Fibroblast of skin of right quadriceps (primary cell): ENCODE measurements at regions not wholly inside any gene's neighbourhood (a gene's known extent, or its start where the extent isn't known, plus 50 kb on each side); places are given as distances from the start of the nearest gene placed in this dataset.
"Not testable (repeated sequence)": the region's sequence is repeated elsewhere in the genome, so short reads cannot be mapped to it uniquely, and the experiment has no call there.

Experiments
- DNase-seq: peaks from one replicate; pipeline ENCODE4 v3.0.0-alpha.2; 2013

DNA sequence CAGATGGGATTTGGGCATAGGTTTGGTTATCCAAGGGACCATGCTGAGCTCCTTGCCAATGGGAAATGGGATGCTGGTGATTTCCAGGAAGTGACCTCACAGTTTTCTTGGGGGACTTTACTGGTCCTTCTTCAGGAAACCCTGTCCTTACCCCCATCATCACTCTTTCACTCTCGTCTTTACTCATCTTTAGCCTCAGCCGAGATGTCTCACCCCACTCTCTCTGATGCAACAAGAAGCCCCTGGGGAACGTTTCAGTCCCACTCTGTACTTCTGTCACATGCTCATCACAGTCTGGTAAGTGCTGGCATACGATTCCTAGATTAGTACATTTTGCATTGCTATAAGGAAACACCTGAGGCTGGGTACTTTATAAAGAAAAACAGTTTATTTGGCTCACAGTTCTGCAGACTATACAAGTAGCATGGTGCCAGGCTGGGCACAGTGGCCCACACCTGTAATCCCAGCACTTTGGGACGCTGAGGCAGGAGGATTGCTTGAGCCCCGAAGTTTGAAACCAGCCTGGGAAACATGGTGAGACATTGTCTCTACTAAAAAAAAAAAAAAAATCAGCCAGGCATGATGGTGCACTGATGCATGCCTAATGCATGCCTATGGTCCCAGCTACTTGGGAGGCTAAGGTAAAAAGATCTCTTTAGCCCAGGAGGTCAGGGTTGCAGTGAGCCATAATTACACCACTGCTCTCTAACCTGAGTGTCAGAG lies 63.5 kb upstream of the VKORC1L1 start:
- DNase-seq = no peak

DNA sequence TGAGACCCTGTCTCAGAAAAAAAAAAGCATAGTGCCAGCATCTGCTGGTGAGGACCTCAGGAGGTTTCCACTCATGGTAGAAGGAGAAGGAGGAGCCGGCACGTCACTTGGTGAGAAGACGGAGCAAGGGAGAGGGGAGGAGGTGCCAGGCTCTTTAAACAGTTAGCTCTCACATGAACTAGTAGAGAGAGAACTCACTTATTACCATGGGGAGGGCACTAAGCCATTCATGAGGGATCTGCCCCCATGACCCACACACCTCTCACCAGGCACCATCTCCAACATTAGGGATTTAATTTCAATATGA lies 62.9 kb upstream of the VKORC1L1 start:
- no peak for DNase-seq

DNA sequence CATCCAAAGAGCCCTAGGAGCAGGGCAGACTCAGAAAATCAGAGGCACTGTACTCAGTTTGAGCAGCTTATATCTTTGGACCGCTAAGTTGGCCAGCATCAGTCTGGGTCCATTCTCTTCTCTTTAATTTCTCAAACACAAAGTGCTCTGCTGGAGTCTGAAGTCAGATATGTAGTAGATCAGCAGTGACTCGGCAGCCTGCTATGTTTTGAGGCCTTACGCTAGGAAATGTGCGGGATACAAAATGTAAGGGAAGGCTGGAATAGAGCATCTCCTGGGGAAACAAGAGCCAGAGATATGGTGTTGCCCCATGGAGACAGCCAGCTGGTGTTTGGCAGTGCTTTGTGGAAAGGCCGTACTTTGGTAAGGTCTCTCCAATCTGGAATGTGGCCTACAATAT lies 60.6 kb upstream of the VKORC1L1 start:
- peak; percentile 27 for DNase-seq

DNA sequence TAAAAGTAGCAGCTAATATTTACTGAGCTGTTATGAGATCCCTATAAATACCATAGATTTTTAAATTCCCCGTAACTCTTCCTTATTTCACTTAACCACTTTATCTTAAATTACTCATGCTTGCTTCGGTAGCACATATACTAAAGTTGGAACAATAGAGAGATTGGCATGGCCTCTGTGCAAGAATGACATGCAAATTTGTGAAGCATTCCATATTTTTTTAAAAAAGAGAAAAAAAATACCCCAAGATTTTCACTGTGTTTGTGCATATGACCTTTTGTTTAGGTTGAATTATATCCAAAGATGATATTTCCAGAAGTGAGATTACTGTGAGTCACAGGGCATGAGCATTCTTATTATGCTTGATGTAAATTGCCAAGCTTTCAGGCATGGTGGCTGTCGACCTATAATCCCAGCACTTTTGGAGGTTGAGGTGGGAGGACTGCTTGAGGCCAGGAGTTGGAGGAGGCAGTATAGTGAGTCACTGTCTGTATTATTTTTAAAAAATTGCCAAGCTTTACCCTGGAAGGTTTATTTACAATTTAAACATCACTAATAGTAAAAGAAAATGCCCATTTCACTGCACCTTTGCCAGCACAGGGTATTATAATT lies 58.2 kb upstream of the VKORC1L1 start:
- not testable (repeated sequence) for DNase-seq

DNA sequence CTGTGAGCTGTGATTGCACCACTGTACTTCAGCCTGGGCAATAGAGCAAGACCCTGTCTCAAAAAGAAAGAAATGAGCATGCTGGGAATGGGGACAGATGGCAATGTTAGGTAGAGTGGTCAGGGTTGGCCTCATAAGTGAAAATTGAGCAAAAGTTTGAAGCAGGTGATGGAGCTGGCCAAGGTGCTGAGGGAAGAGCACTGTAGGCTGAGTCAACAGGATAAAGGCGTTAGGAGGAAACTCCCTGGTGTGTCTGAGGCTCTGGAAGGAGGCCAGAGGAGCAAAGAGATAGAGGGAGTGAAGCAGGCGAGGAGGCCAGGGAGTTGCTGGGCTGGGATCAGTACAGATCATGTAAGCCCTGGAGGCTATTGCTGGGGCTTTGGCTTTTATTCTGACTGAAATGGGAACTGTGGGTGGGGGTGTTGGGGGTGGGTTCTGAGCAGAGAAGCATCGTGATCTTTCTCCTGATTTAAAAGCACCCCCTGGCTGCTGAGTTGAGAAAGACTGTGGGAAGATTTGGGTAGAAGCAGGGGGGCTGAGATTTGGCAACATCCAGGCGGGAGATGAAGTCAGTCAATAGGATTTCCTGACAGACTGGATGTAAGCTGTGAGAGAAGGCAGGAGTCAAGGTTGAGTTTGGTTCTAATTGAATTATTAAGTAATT lies 52.5 kb upstream of the VKORC1L1 start:
- DNase-seq = no peak
